Trophoblast cell (in vitro differentiated cells and primary cell): ENCODE measurements at regions not wholly inside any gene's neighbourhood (a gene's known extent, or its start where the extent isn't known, plus 50 kb on each side); places are given as distances from the start of the nearest gene placed in this dataset.

Experiments used
- DNase-seq, 2 donors: peaks; one replicate each; pipeline ENCODE4 v3.0.0-alpha.2; 2016
- H2AFZ ChIP-seq: 2 replicates; pipeline ENCODE4 v1.6.1; 2013; ENCODE audit warnings: low read length, moderate library complexity, mild to moderate bottlenecking; ENCODE audit not compliant: insufficient read depth, poor library complexity
- H2AK5ac ChIP-seq: 2 replicates; pipeline ENCODE4 v1.6.1; 2013; ENCODE audit warnings: mild to moderate bottlenecking, low read length
- H2BK120ac ChIP-seq: 2 replicates; pipeline ENCODE4 v1.6.1; 2013; ENCODE audit warnings: low read length, mild to moderate bottlenecking, moderate library complexity; ENCODE audit not compliant: insufficient read depth, poor library complexity
- H2BK12ac ChIP-seq: 2 replicates; pipeline ENCODE4 v1.6.1; 2013; ENCODE audit warnings: mild to moderate bottlenecking, low read length, moderate library complexity
- H2BK5ac ChIP-seq: 2 replicates; pipeline ENCODE4 v1.6.1; 2013; ENCODE audit warnings: low read length, low read depth, moderate library complexity, mild to moderate bottlenecking; ENCODE audit not compliant: poor library complexity
- H3K14ac ChIP-seq: 2 replicates; pipeline ENCODE4 v1.6.1; 2013; ENCODE audit warnings: mild to moderate bottlenecking, low read length
- H3K18ac ChIP-seq: 2 replicates; pipeline ENCODE4 v1.6.1; 2013; ENCODE audit warnings: mild to moderate bottlenecking, low read length
- H3K23ac ChIP-seq: 2 replicates; pipeline ENCODE4 v1.6.1; 2013; ENCODE audit warnings: low read length
- H3K27ac ChIP-seq: 2 replicates; pipeline ENCODE4 v1.5.1; 2013; ENCODE audit warnings: low read depth, mild to moderate bottlenecking, inconsistent platforms, low read length, moderate library complexity
- H3K27me3 ChIP-seq: 2 replicates; pipeline ENCODE4 v1.6.1; 2013; ENCODE audit warnings: inconsistent platforms, mild to moderate bottlenecking, low read length, moderate library complexity; ENCODE audit not compliant: insufficient read depth
- H3K36me3 ChIP-seq, 2 experiments: 1 replicate in 1 of 2; 2 replicates in 1 of 2; pipeline ENCODE4 v1.6.1; 2013; ENCODE audit warnings: low read length in 2 of 2, mild to moderate bottlenecking in 2 of 2, moderate library complexity in 1 of 2; ENCODE audit not compliant: insufficient read depth in 2 of 2, control insufficient read depth in 1 of 2
- H3K4ac ChIP-seq: 2 replicates; pipeline ENCODE4 v1.6.1; 2013; ENCODE audit warnings: low read depth, mild to moderate bottlenecking, low read length, moderate library complexity
- H3K4me1 ChIP-seq, 2 experiments: 1 replicate in 1 of 2; 2 replicates in 1 of 2; pipeline ENCODE4 v1.6.1; 2013; ENCODE audit warnings: low read length in 2 of 2, mild to moderate bottlenecking in 2 of 2, moderate library complexity in 1 of 2; ENCODE audit not compliant: insufficient read depth in 2 of 2, control insufficient read depth in 1 of 2
- H3K4me2 ChIP-seq: 2 replicates; pipeline ENCODE4 v1.6.1; 2013; ENCODE audit warnings: inconsistent platforms, mild to moderate bottlenecking, low read length, moderate library complexity
- H3K4me3 ChIP-seq: 2 replicates; pipeline ENCODE4 v1.5.1; 2013; ENCODE audit warnings: mild to moderate bottlenecking, low read depth, low read length, inconsistent platforms
- H3K79me1 ChIP-seq: one replicate; pipeline ENCODE4 v1.6.1; 2013; ENCODE audit warnings: low read length
- H3K79me2 ChIP-seq: 2 replicates; pipeline ENCODE4 v1.6.1; 2013; ENCODE audit warnings: low read length, mild to moderate bottlenecking; ENCODE audit not compliant: control insufficient read depth, insufficient read depth, poor library complexity
- H3K9ac ChIP-seq: 2 replicates; pipeline ENCODE4 v1.6.1; 2013; ENCODE audit warnings: mild to moderate bottlenecking, low read length
- H3K9me3 ChIP-seq: 2 replicates; pipeline ENCODE4 v1.6.1; 2013; ENCODE audit warnings: low read depth, mild to moderate bottlenecking, control low read depth, inconsistent platforms, low read length; ENCODE audit not compliant: insufficient read depth
- H4K12ac ChIP-seq: 2 replicates; pipeline ENCODE4 v1.6.1; 2013; ENCODE audit warnings: low read depth, mild to moderate bottlenecking, low read length, moderate library complexity
- H4K8ac ChIP-seq: 2 replicates; pipeline ENCODE4 v1.6.1; 2013; ENCODE audit warnings: low read depth, mild to moderate bottlenecking, low read length, moderate library complexity
- H4K91ac ChIP-seq: one replicate; pipeline ENCODE4 v1.6.1; 2013; ENCODE audit warnings: low read depth, mild to moderate bottlenecking, low read length, moderate library complexity
- WGBS: extraction: QIAGEN DNeasy Blood & Tissue Kit; methylation state at CpG from one replicate; pipeline ENCODE4 v1.1.7; 2013; ENCODE audit warnings: missing lambda C conversion rate; ENCODE audit not compliant: insufficient read length, insufficient coverage; ENCODE audit errors: extremely low coverage; 5-methylcytosine and 5-hydroxymethylcytosine counted together

GRCh38 chr19:13619203-13619632, 112.9 kb upstream of the CACNA1A start:
- Histone ChIP-seq H3K23ac (no peak overlapping the region), H2AFZ (no peak overlapping the region), H3K4me1 (no peaks in the 10 kb centered on the region), H2AK5ac (no peak overlapping the region), H4K8ac (no peak overlapping the region), H3K4me3 (no peak overlapping the region), H3K79me2 (no peaks in the 10 kb centered on the region), H3K9me3 (no peaks in the 10 kb centered on the region), H3K27me3 (no peaks in the 10 kb centered on the region), H2BK5ac (no peak overlapping the region), H3K27ac (no peak overlapping the region), H4K12ac (no peak overlapping the region), H3K4ac (no peak overlapping the region), H3K18ac (no peak overlapping the region), H2BK12ac (no peak overlapping the region), H3K4me2 (no peak overlapping the region), H3K14ac (no peak overlapping the region), H3K36me3 (no peaks in the 10 kb centered on the region), H3K79me1 (no peaks in the 10 kb centered on the region), H4K91ac (no peak overlapping the region), H3K9ac (no peak overlapping the region), H2BK120ac (no peak overlapping the region)
- peak in 1 of 2 donors; percentile 18 for DNase-seq

- no peak overlapping the region for H3K4ac ChIP-seq
- no peak overlapping the region for H2BK12ac ChIP-seq
- no peak overlapping the region for H4K91ac ChIP-seq
- H3K4me2 ChIP-seq, result no peak overlapping the region
- H4K12ac ChIP-seq, result no peak overlapping the region
- no peak overlapping the region for H3K23ac ChIP-seq
- no peak overlapping the region for H2BK120ac ChIP-seq
- no peaks in the 10 kb centered on the region for H3K79me2 ChIP-seq
- H3K27me3 ChIP-seq, result no peaks in the 10 kb centered on the region
- no peak overlapping the region for H3K18ac ChIP-seq
- H2BK5ac ChIP-seq, result no peak overlapping the region
- H3K9ac ChIP-seq, result no peak overlapping the region
- no peaks in the 10 kb centered on the region for H3K9me3 ChIP-seq
- no peaks in the 10 kb centered on the region for H3K79me1 ChIP-seq
- WGBS, result no CpG with 5 or more reads among the region's 9 CpGs
- no peak overlapping the region for H4K8ac ChIP-seq
- H2AFZ ChIP-seq, result no peak overlapping the region
- H2AK5ac ChIP-seq, result no peak overlapping the region
- H3K4me1 ChIP-seq, result no peaks in the 10 kb centered on the region
- no peak overlapping the region for H3K27ac ChIP-seq
- DNase-seq, result no peak
- no peak overlapping the region for H3K14ac ChIP-seq
- no peak overlapping the region for H3K4me3 ChIP-seq
- H3K36me3 ChIP-seq, result no peaks in the 10 kb centered on the region
Measured at GRCh38 chr19:13615890-13616289, 109.6 kb upstream of the CACNA1A start.

GRCh38 chr19:13613447-13613846, 107.2 kb upstream of the CACNA1A start:
- H3K4me2 ChIP-seq, result no peak overlapping the region
- H3K4me1 ChIP-seq, result no peaks in the 10 kb centered on the region
- no peak overlapping the region for H2BK120ac ChIP-seq
- H2AK5ac ChIP-seq, result no peak overlapping the region
- no peak overlapping the region for H3K18ac ChIP-seq
- no peak overlapping the region for H3K4me3 ChIP-seq
- no peak overlapping the region for H2BK5ac ChIP-seq
- no peaks in the 10 kb centered on the region for H3K79me2 ChIP-seq
- no peak overlapping the region for H3K23ac ChIP-seq
- H3K14ac ChIP-seq, result no peak overlapping the region
- H2AFZ ChIP-seq, result no peak overlapping the region
- H3K9ac ChIP-seq, result no peak overlapping the region
- H3K4ac ChIP-seq, result no peak overlapping the region
- DNase-seq, result no peak
- no peaks in the 10 kb centered on the region for H3K79me1 ChIP-seq
- H3K27ac ChIP-seq, result no peak overlapping the region
- no CpG with 5 or more reads among the region's 13 CpGs for WGBS
- H3K9me3 ChIP-seq, result peaks cover 1% of the 10 kb centered on the region
- no peaks in the 10 kb centered on the region for H3K27me3 ChIP-seq
- H4K8ac ChIP-seq, result no peak overlapping the region
- H4K91ac ChIP-seq, result no peak overlapping the region
- no peaks in the 10 kb centered on the region for H3K36me3 ChIP-seq
- no peak overlapping the region for H4K12ac ChIP-seq
- H2BK12ac ChIP-seq, result no peak overlapping the region

DNA sequence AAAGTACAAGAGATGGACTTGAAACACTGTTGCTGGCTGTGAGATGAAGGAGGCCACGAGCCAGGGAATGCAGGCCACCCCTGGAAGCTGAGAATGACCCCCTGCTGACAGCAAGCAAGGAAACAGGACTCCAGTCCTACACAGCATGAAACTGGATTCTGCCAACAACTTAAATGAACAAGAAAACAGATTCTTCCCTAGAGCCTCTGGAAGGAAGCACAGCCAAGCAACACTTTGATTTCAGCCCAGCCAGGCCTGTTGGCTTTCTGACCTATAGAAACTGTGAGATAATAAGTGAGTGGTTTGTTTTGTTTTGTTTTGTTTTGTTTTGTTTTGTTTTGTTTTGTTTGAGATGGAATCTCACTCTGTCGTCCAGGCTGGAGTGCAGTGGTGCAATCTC, 105.3 kb upstream of the CACNA1A start:
- H2BK5ac ChIP-seq, result no peak overlapping the region
- no peak overlapping the region for H4K8ac ChIP-seq
- H3K4ac ChIP-seq, result no peak overlapping the region
- no peaks in the 10 kb centered on the region for H3K4me1 ChIP-seq
- no peak overlapping the region for H2BK12ac ChIP-seq
- H3K9me3 ChIP-seq, result peaks cover 2% of the 10 kb centered on the region
- H3K9ac ChIP-seq, result no peak overlapping the region
- H3K4me2 ChIP-seq, result no peak overlapping the region
- H3K36me3 ChIP-seq, result no peaks in the 10 kb centered on the region
- no peak overlapping the region for H2AK5ac ChIP-seq
- H3K4me3 ChIP-seq, result no peak overlapping the region
- H3K23ac ChIP-seq, result no peak overlapping the region
- no peak overlapping the region for H3K18ac ChIP-seq
- no CpG with 5 or more reads among the region's 2 CpGs for WGBS
- H3K79me2 ChIP-seq, result no peaks in the 10 kb centered on the region
- no peak overlapping the region for H4K12ac ChIP-seq
- H3K27ac ChIP-seq, result no peak overlapping the region
- DNase-seq, result peak in 1 of 2 donors; percentile 72
- H3K14ac ChIP-seq, result no peak overlapping the region
- no peak overlapping the region for H2AFZ ChIP-seq
- H4K91ac ChIP-seq, result no peak overlapping the region
- H2BK120ac ChIP-seq, result no peak overlapping the region
- no peaks in the 10 kb centered on the region for H3K79me1 ChIP-seq
- H3K27me3 ChIP-seq, result no peaks in the 10 kb centered on the region
